ENCODE measurements at regions not wholly inside any gene's neighbourhood (a gene's known extent, or its start where the extent isn't known, plus 50 kb on each side); places are given as distances from the start of the nearest gene placed in this dataset.

GRCh38 chr7:110066843-110067242 lies 1024.1 kb upstream of the LRRN3 start:
- TF ChIP-seq CTCF (IDR thresholded peaks at IDR 0.05): no peak
- TF ChIP-seq POLR2A (IDR thresholded peaks at IDR 0.05): no peak
